ENCODE measurements at regions not wholly inside any gene's neighbourhood (a gene's known extent, or its start where the extent isn't known, plus 50 kb on each side); places are given as distances from the start of the nearest gene placed in this dataset.
"Not testable (repeated sequence)": the region's sequence is repeated elsewhere in the genome, so short reads cannot be mapped to it uniquely, and the experiment has no call there.

- no peak for DNase-seq
Observed at GRCh38 chrX:139198936-139199335, 331.6 kb upstream of the F9 start.

- no peak for DNase-seq
Observed at GRCh38 chrX:139196890-139197289, 333.6 kb upstream of the F9 start.

- no peak for DNase-seq
Observed at GRCh38 chrX:139194571-139195280, 335.8 kb upstream of the F9 start.

- DNase-seq = no peak
Observed at GRCh38 chrX:139192386-139192961, 338.1 kb upstream of the F9 start.

- DNase-seq = no peak
Observed at GRCh38 chrX:139191746-139192385, 338.7 kb upstream of the F9 start.

GRCh38 chrX:139191286-139191685 lies 339.3 kb upstream of the F9 start:
- DNase-seq = no peak

- no peak for DNase-seq
Observed at GRCh38 chrX:139187738-139188137, 342.8 kb upstream of the F9 start.

- DNase-seq = no peak
Observed at GRCh38 chrX:139186991-139187390, 343.5 kb upstream of the F9 start.

GRCh38 chrX:139179592-139179991 lies 350.9 kb upstream of the F9 start:
- DNase-seq = no peak

GRCh38 chrX:139178980-139179379 lies 351.6 kb upstream of the F9 start:
- no peak for DNase-seq

GRCh38 chrX:139172731-139173130 lies 357.8 kb upstream of the F9 start:
- DNase-seq = no peak

GRCh38 chrX:139170526-139171173 lies 359.9 kb upstream of the F9 start:
- DNase-seq = no peak

GRCh38 chrX:139167282-139167681 lies 363.3 kb upstream of the F9 start:
- DNase-seq = no peak

GRCh38 chrX:139158256-139158655 lies 372.3 kb upstream of the F9 start:
- DNase-seq = no peak

GRCh38 chrX:139156356-139156755 lies 374.2 kb upstream of the F9 start:
- no peak for DNase-seq

GRCh38 chrX:139146625-139147024 lies 383.9 kb upstream of the F9 start:
- DNase-seq = not testable (repeated sequence)

- no peak for DNase-seq
Observed at GRCh38 chrX:139141370-139141769, 389.2 kb upstream of the F9 start.

- DNase-seq = no peak
Observed at GRCh38 chrX:139134316-139134715, 396.2 kb upstream of the F9 start.

- no peak for DNase-seq
Observed at GRCh38 chrX:139126493-139126892, 404.0 kb upstream of the F9 start.

- DNase-seq = no peak
Observed at GRCh38 chrX:139125916-139126315, 404.6 kb upstream of the F9 start.

- no peak for DNase-seq
Observed at GRCh38 chrX:139121616-139122286, 408.8 kb upstream of the F9 start.

GRCh38 chrX:139120760-139121159 lies 409.2 kb upstream of the FGF13 start:
- DNase-seq = no peak

- no peak for DNase-seq
Observed at GRCh38 chrX:139113708-139114107, 402.2 kb upstream of the FGF13 start.
